Right lobe of liver (tissue), 6 donors: ENCODE measurements at regions not wholly inside any gene's neighbourhood (a gene's known extent, or its start where the extent isn't known, plus 50 kb on each side); places are given as distances from the start of the nearest gene placed in this dataset.

ENCODE experiments used
- ATAC-seq, 4 donors: fragments of 200-7000 bp; cut with Tn5 transposase; one replicate each; pipeline ENCODE4 v1.9.1; 2020; ENCODE audit warnings: mild to moderate bottlenecking in 4 of 4, moderate library complexity in 4 of 4
- DNase-seq, 3 donors: peaks; one replicate each; pipeline ENCODE4 v3.0.0-alpha.2; 2020
- H3K27ac ChIP-seq, 3 donors: fragments of 200-600 bp; one replicate each; pipeline ENCODE4 v1.8.0; 2022
- H3K27me3 ChIP-seq, 2 donors: fragments of 200-600 bp; one replicate each; pipeline ENCODE4 v1.8.0; 2022
- H3K36me3 ChIP-seq, 4 donors: fragments of 200-600 bp; sonication (generic) in 1 of 4; one replicate each; pipeline versions ENCODE4 v1.5.1 to v1.8.0; 2017 to 2022; ENCODE audit warnings: control low read depth in 1 of 4
- H3K4me1 ChIP-seq, 4 donors: fragments of 200-600 bp; sonication (generic) in 1 of 4; one replicate each; pipeline versions ENCODE4 v1.5.1 to v1.8.0; 2017 to 2022; ENCODE audit warnings: control low read depth in 1 of 4
- H3K4me3 ChIP-seq, 3 donors: fragments of 200-600 bp; one replicate each; pipeline ENCODE4 v1.8.0; 2022
- H3K9me3 ChIP-seq, 4 donors: fragments of 200-600 bp; sonication (generic) in 1 of 4; one replicate each; pipeline versions ENCODE4 v1.5.1 to v1.8.0; 2017 to 2022; ENCODE audit warnings: control low read depth in 1 of 4
- CTCF ChIP-seq, 4 donors: fragments of 200-600 bp in 3 of 4; fragments of 450-650 bp in 1 of 4; IDR thresholded peaks; one replicate each; pipeline versions ENCODE4 v1.5.1 to v1.8.0; 2016 to 2022; ENCODE audit warnings: antibody characterized with exemption in 4 of 4, mild to moderate bottlenecking in 2 of 4
- POLR2A ChIP-seq: fragments of 450-650 bp; IDR thresholded peaks from one replicate; pipeline ENCODE4 v1.6.1; 2017; ENCODE audit warnings: antibody characterized with exemption, mild to moderate bottlenecking
- WGBS: methylation state at CpG from one replicate; pipeline ENCODE4 v1.1.6; 2018; ENCODE audit warnings: low coverage, low lambda C conversion rate; ENCODE audit not compliant: insufficient coverage; ENCODE audit errors: missing lambda C conversion rate; 5-methylcytosine and 5-hydroxymethylcytosine counted together
- intact Hi-C, 2 donors: fragments of 100-400 bp; cut with DNase I; formaldehyde crosslinking; loops; one replicate each; pipeline versions ENCODE4 v1.11.2 to v1.14.1; 2022
- donor health status: DM: no; HTN: yes; CAD: no.
- donor health status: DM: no; HTN: no; CAD: no.
- donor health status: DM: no; HTN: no; CAD: no.
- donor health status: DM: no; HTN: yes; CAD: no.
- donor health status: DM: no; HTN: yes; CAD: no.

DNA sequence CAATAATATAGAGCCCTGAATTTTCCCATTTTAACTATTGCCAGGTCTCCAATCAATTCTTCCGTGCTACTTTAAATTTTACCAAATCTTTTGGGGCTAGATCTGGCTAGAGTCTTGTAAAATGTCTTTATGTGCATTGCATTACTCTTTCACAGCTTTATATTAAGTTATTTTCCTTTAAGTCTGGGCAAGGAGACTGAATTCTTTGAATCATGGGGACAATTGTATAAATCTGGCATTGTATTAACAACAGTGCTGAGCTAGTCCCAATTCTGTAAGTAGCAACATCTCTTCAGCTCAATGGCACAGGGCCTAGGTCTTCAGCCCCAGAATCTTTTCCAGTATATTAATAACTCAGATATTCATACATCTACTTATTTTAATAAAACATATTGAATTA is 1080.4 kb upstream of the INTU start:
- H3K27me3 ChIP-seq = no peaks in the 10 kb centered on the region
- ATAC-seq = no peak
- no peak overlapping the region for H3K27ac ChIP-seq
- no peak overlapping the region for H3K4me3 ChIP-seq
- H3K4me1 ChIP-seq = no peaks in the 10 kb centered on the region
- intact Hi-C loops = no loop called here
- no peaks in the 10 kb centered on the region for H3K36me3 ChIP-seq
- H3K9me3 ChIP-seq = no peaks in the 10 kb centered on the region
- no peak for DNase-seq
- WGBS = 13% methylated on average over 1 of the region's 1 CpG
- no peak for TF ChIP-seq CTCF (IDR thresholded peaks at IDR 0.05)
- TF ChIP-seq POLR2A = no peak

- 30% methylated on average over 2 of the region's 2 CpGs for WGBS
- intact Hi-C loops = no loop called here
Observed at GRCh38 chr4:126553248-126553647, 1079.5 kb upstream of the INTU start.

DNA sequence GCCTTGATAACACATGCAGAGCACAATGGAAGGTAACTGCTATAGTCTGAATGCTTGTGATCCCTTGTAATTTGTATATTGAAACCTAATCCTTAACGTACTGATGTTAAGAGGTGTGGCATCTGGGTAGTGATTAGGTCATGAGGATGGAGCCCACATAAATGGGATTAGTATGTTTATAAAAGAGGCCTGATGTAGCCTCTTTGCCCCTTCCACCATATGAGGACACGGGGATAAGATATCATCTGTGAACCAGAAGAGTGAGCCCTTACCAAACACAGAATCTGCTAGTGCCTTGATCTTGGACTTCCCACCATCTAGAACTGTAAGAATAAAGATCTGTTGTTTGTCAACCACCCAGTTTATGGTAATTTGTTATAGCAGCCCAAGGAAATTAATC is 1074.2 kb upstream of the INTU start:
- TF ChIP-seq CTCF (IDR thresholded peaks at IDR 0.05) = no peak
- TF ChIP-seq POLR2A = no peak
- Histone ChIP-seq H3K36me3 (no peaks in the 10 kb centered on the region), H3K4me3 (no peak overlapping the region), H3K4me1 (no peaks in the 10 kb centered on the region), H3K27ac (no peak overlapping the region), H3K9me3 (no peaks in the 10 kb centered on the region), H3K27me3 (no peaks in the 10 kb centered on the region)
- ATAC-seq = no peak
- WGBS = 37% methylated on average over 2 of the region's 2 CpGs
- intact Hi-C loops = no loop called here
- DNase-seq = no peak

More at GRCh38 chr4:126553248-126553647, 1079.5 kb upstream of the INTU start:
- DNase-seq (no peak), ATAC-seq (no peak)
- Histone ChIP-seq H3K4me1 (no peaks in the 10 kb centered on the region), H3K27me3 (no peaks in the 10 kb centered on the region), H3K9me3 (no peaks in the 10 kb centered on the region), H3K27ac (no peak overlapping the region), H3K36me3 (no peaks in the 10 kb centered on the region), H3K4me3 (no peak overlapping the region)
- no peak for TF ChIP-seq CTCF (IDR thresholded peaks at IDR 0.05)

DNA sequence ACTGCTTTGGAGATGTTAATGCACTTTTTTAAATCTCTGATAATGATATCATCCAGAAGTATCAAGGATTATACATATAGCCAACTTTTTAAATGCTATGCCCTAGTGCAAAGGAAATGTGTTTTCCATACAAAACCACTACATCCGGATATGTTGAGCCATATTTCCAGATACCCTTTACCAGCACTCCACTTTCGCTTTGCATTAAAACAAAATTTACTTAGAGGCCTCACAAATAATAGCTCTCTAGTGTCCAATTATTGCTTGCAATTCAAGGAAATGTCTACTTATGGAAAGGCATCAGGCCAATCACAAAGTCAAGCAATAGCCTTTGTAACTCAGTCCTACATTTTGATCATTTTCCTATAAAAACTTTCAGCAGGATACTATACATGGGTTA is 1072.8 kb upstream of the INTU start:
- intact Hi-C loops = no loop called here
- no peak overlapping the region for H3K4me3 ChIP-seq
- H3K27ac ChIP-seq = no peak overlapping the region
- DNase-seq (no peak), ATAC-seq (no peak)
- no peaks in the 10 kb centered on the region for H3K9me3 ChIP-seq
- H3K4me1 ChIP-seq = no peaks in the 10 kb centered on the region
- no peak for TF ChIP-seq CTCF (IDR thresholded peaks at IDR 0.05)
- TF ChIP-seq POLR2A = no peak
- H3K36me3 ChIP-seq = no peaks in the 10 kb centered on the region
- WGBS = 36% methylated on average over 2 of the region's 2 CpGs
- H3K27me3 ChIP-seq = no peaks in the 10 kb centered on the region

- no peak overlapping the region for H3K4me3 ChIP-seq
- no peak for ATAC-seq
Observed at GRCh38 chr4:126560794-126561193, 1072.0 kb upstream of the INTU start.

More at GRCh38 chr4:126560794-126561193, 1072.0 kb upstream of the INTU start:
- Histone ChIP-seq H3K27ac (no peak overlapping the region), H3K36me3 (no peaks in the 10 kb centered on the region), H3K9me3 (no peaks in the 10 kb centered on the region), H3K4me1 (no peaks in the 10 kb centered on the region), H3K27me3 (no peaks in the 10 kb centered on the region)
- TF ChIP-seq CTCF (IDR thresholded peaks at IDR 0.05) (no peak), POLR2A (no peak)
- intact Hi-C loops = no loop called here
- 29% methylated on average over 1 of the region's 1 CpG for WGBS
- DNase-seq = no peak
